Renal pelvis (tissue), 1 donor: ENCODE measurements at regions not wholly inside any gene's neighbourhood (a gene's known extent, or its start where the extent isn't known, plus 50 kb on each side); places are given as distances from the start of the nearest gene placed in this dataset.
A peak's percentile ranks its signal among the peaks of the same experiment; 100 is the strongest.
"Not testable (repeated sequence)": the region's sequence is repeated elsewhere in the genome, so short reads cannot be mapped to it uniquely, and the experiment has no call there.

Experiments used
- DNase-seq: peaks from one replicate; pipeline ENCODE4 v3.0.0-alpha.2; 2013

GRCh38 chr1:94769551-94769950, 50.6 kb upstream of the SLC44A3 start:
- no peak for DNase-seq

- no peak for DNase-seq
These were observed 52.1 kb upstream of the SLC44A3 start for GRCh38 chr1:94768036-94768435.

GRCh38 chr1:94765958-94766357, 54.2 kb upstream of the SLC44A3 start:
- no peak for DNase-seq

- no peak for DNase-seq
These were observed 61.0 kb upstream of the SLC44A3 start for GRCh38 chr1:94759188-94759587.

- DNase-seq, result no peak
These were observed 62.2 kb upstream of the SLC44A3 start for GRCh38 chr1:94757931-94758330.

GRCh38 chr1:94755675-94756074, 64.5 kb upstream of the SLC44A3 start:
- DNase-seq, result peak; percentile 55

- not testable (repeated sequence) for DNase-seq
These were observed 65.1 kb upstream of the SLC44A3 start for GRCh38 chr1:94755016-94755415.

- no peak for DNase-seq
These were observed 65.6 kb upstream of the SLC44A3 start for GRCh38 chr1:94754570-94754969.

- DNase-seq, result no peak
These were observed 66.1 kb upstream of the SLC44A3 start for GRCh38 chr1:94754095-94754494.

GRCh38 chr1:94753171-94753972, 66.8 kb upstream of the SLC44A3 start:
- no peak for DNase-seq

GRCh38 chr1:94751483-94751882, 68.7 kb upstream of the SLC44A3 start:
- not testable (repeated sequence) for DNase-seq

- no peak for DNase-seq
These were observed 73.3 kb upstream of the SLC44A3 start for GRCh38 chr1:94746635-94747525.

- no peak for DNase-seq
These were observed 74.4 kb upstream of the SLC44A3 start for GRCh38 chr1:94745742-94746141.

- no peak for DNase-seq
These were observed 76.3 kb upstream of the SLC44A3 start for GRCh38 chr1:94743862-94744261.

GRCh38 chr1:94741996-94742395, 78.2 kb upstream of the SLC44A3 start:
- no peak for DNase-seq

GRCh38 chr1:94741510-94741909, 78.6 kb upstream of the SLC44A3 start:
- DNase-seq, result no peak

- DNase-seq, result no peak
These were observed 80.6 kb upstream of the SLC44A3 start for GRCh38 chr1:94739521-94740061.

GRCh38 chr1:94738371-94738770, 81.8 kb upstream of the SLC44A3 start:
- no peak for DNase-seq

- no peak for DNase-seq
These were observed 82.8 kb upstream of the SLC44A3 start for GRCh38 chr1:94737124-94737998.

GRCh38 chr1:94736549-94736948, 83.6 kb upstream of the SLC44A3 start:
- no peak for DNase-seq

GRCh38 chr1:94736073-94736472, 84.1 kb upstream of the SLC44A3 start:
- no peak for DNase-seq
